ENCODE measurements at regions not wholly inside any gene's neighbourhood (a gene's known extent, or its start where the extent isn't known, plus 50 kb on each side); places are given as distances from the start of the nearest gene placed in this dataset.

GRCh38 chr10:62993121-62993520, 140.0 kb upstream of the NRBF2 start:
- H3K27ac ChIP-seq: no peak overlapping the region
- H3K36me3 ChIP-seq (ENCODE audit: insufficient read depth): no peaks in the 10 kb centered on the region
- no peak for TF ChIP-seq CTCF (conservative IDR thresholded peaks at IDR 0.05; ENCODE audit: low read depth, low read length)
- no peak overlapping the region for H3K4me2 ChIP-seq
- no peaks in the 10 kb centered on the region for H4K20me1 ChIP-seq (ENCODE audit: insufficient read depth)
- no peak overlapping the region for H2AFZ ChIP-seq (ENCODE audit: low read depth)
- H3K4me1 ChIP-seq (ENCODE audit: low read depth, poor library complexity, severe bottlenecking): no peaks in the 10 kb centered on the region
- H3K27me3 ChIP-seq (ENCODE audit: insufficient read depth, low read depth): no peaks in the 10 kb centered on the region
- no peak overlapping the region for H3K9ac ChIP-seq
- no peaks in the 10 kb centered on the region for H3K79me2 ChIP-seq (ENCODE audit: insufficient read depth, low read depth)
- no peak overlapping the region for H3K4me3 ChIP-seq (IDR thresholded peaks at IDR 0.05; ENCODE audit: insufficient read depth, low read depth, low read length)

GRCh38 chr10:62992145-62992721, 140.9 kb upstream of the NRBF2 start:
- Histone ChIP-seq H3K9ac (no peak overlapping the region), H3K4me2 (no peak overlapping the region), H3K4me1 (ENCODE audit: low read depth, poor library complexity, severe bottlenecking) (no peaks in the 10 kb centered on the region), H4K20me1 (ENCODE audit: insufficient read depth) (no peaks in the 10 kb centered on the region), H3K4me3 (IDR thresholded peaks at IDR 0.05; ENCODE audit: insufficient read depth, low read depth, low read length) (no peak overlapping the region), H3K36me3 (ENCODE audit: insufficient read depth) (no peaks in the 10 kb centered on the region), H2AFZ (ENCODE audit: low read depth) (no peak overlapping the region), H3K79me2 (ENCODE audit: insufficient read depth, low read depth) (no peaks in the 10 kb centered on the region), H3K27ac (no peak overlapping the region), H3K27me3 (ENCODE audit: insufficient read depth, low read depth) (no peaks in the 10 kb centered on the region)
- TF ChIP-seq CTCF (conservative IDR thresholded peaks at IDR 0.05; ENCODE audit: low read depth, low read length): no peak

- Histone ChIP-seq H3K4me1 (ENCODE audit: low read depth, poor library complexity, severe bottlenecking) (no peaks in the 10 kb centered on the region), H3K4me3 (IDR thresholded peaks at IDR 0.05; ENCODE audit: insufficient read depth, low read depth, low read length) (no peak overlapping the region), H2AFZ (ENCODE audit: low read depth) (no peak overlapping the region), H3K36me3 (ENCODE audit: insufficient read depth) (no peaks in the 10 kb centered on the region), H3K4me2 (no peak overlapping the region), H3K9ac (no peak overlapping the region), H3K79me2 (ENCODE audit: insufficient read depth, low read depth) (no peaks in the 10 kb centered on the region), H4K20me1 (ENCODE audit: insufficient read depth) (no peaks in the 10 kb centered on the region), H3K27me3 (ENCODE audit: insufficient read depth, low read depth) (no peaks in the 10 kb centered on the region), H3K27ac (no peak overlapping the region)
- TF ChIP-seq CTCF (conservative IDR thresholded peaks at IDR 0.05; ENCODE audit: low read depth, low read length): no peak
These were observed 143.0 kb upstream of the NRBF2 start for GRCh38 chr10:62990126-62990525.

GRCh38 chr10:62985807-62986600, 147.1 kb upstream of the NRBF2 start:
- no peak overlapping the region for H3K4me2 ChIP-seq
- H4K20me1 ChIP-seq (ENCODE audit: insufficient read depth): no peaks in the 10 kb centered on the region
- no peaks in the 10 kb centered on the region for H3K36me3 ChIP-seq (ENCODE audit: insufficient read depth)
- no peak for TF ChIP-seq CTCF (conservative IDR thresholded peaks at IDR 0.05; ENCODE audit: low read depth, low read length)
- H2AFZ ChIP-seq (ENCODE audit: low read depth): no peak overlapping the region
- no peak overlapping the region for H3K4me3 ChIP-seq (IDR thresholded peaks at IDR 0.05; ENCODE audit: insufficient read depth, low read depth, low read length)
- H3K9ac ChIP-seq: no peak overlapping the region
- no peaks in the 10 kb centered on the region for H3K4me1 ChIP-seq (ENCODE audit: low read depth, poor library complexity, severe bottlenecking)
- no peaks in the 10 kb centered on the region for H3K27me3 ChIP-seq (ENCODE audit: insufficient read depth, low read depth)
- no peaks in the 10 kb centered on the region for H3K79me2 ChIP-seq (ENCODE audit: insufficient read depth, low read depth)
- no peak overlapping the region for H3K27ac ChIP-seq
